CD4-positive, alpha-beta memory T cell (primary cell): ENCODE measurements at regions not wholly inside any gene's neighbourhood (a gene's known extent, or its start where the extent isn't known, plus 50 kb on each side); places are given as distances from the start of the nearest gene placed in this dataset.

Source experiments
- CTCF ChIA-PET: fragments of 350-600 bp; sonication (Branson Sonifier 250); formaldehyde crosslinking; loops from one replicate; lab custom pipeline; 2021; ENCODE audit warnings: inconsistent platforms; ENCODE audit not compliant: partially characterized antibody; lab: Charles Lee
- POLR2A ChIA-PET: fragments of 350-600 bp; sonication (Branson Sonifier 250); formaldehyde crosslinking; loops from one replicate; lab custom pipeline; 2021; ENCODE audit not compliant: partially characterized antibody; lab: Charles Lee
- DNase-seq, 5 donors: peaks; one replicate each; pipeline versions ENCODE4 v3.0.0 to v3.0.0-alpha.2; 2020 to 2022; ENCODE audit warnings: mixed read lengths in 1 of 5
- H3K27ac ChIP-seq: one replicate; pipeline ENCODE4 v1.7.0; 2013; ENCODE audit warnings: low read depth, low read length
- H3K27me3 ChIP-seq: 2 replicates; pipeline ENCODE4 v1.7.0; 2013; ENCODE audit warnings: mild to moderate bottlenecking, low read length, moderate library complexity; ENCODE audit not compliant: insufficient read depth
- H3K36me3 ChIP-seq: 2 replicates; pipeline ENCODE4 v1.7.0; 2013; ENCODE audit warnings: mild to moderate bottlenecking, low read length, moderate library complexity; ENCODE audit not compliant: insufficient read depth
- H3K4me1 ChIP-seq: 2 replicates; pipeline ENCODE4 v1.7.0; 2013; ENCODE audit warnings: mild to moderate bottlenecking, low read length, moderate library complexity; ENCODE audit not compliant: insufficient read depth
- H3K4me3 ChIP-seq, 2 donors: one replicate each; pipeline ENCODE4 v1.7.0; 2013; ENCODE audit warnings: low read length in 2 of 2, mild to moderate bottlenecking in 1 of 2
- H3K9me3 ChIP-seq, 2 donors: one replicate each; pipeline ENCODE4 v1.7.0; 2013; ENCODE audit warnings: low read length in 2 of 2, control low read depth in 1 of 2; ENCODE audit not compliant: control insufficient read depth in 1 of 2
- H3K27ac Mint-ChIP-seq, 7 donors: one replicate each; pipeline ENCODE4 v1.8.0; 2020 to 2021; ENCODE audit warnings: mixed read lengths in 7 of 7, mild to moderate bottlenecking in 6 of 7, inconsistent platforms in 3 of 7, moderate library complexity in 3 of 7
- H3K27me3 Mint-ChIP-seq, 2 donors: one replicate each; pipeline ENCODE4 v1.8.0; 2020 to 2021; ENCODE audit warnings: mixed read lengths in 2 of 2
- H3K36me3 Mint-ChIP-seq, 2 donors: one replicate each; pipeline ENCODE4 v1.8.0; 2020 to 2021; ENCODE audit warnings: mixed read lengths in 2 of 2, inconsistent platforms in 1 of 2, mild to moderate bottlenecking in 1 of 2
- H3K4me1 Mint-ChIP-seq, 4 donors: one replicate each; pipeline ENCODE4 v1.8.0; 2020 to 2021; ENCODE audit warnings: mixed read lengths in 4 of 4, mild to moderate bottlenecking in 1 of 4
- H3K4me3 Mint-ChIP-seq, 8 donors: one replicate each; pipeline ENCODE4 v1.8.0; 2020 to 2021; ENCODE audit warnings: mixed read lengths in 8 of 8, mild to moderate bottlenecking in 7 of 8, moderate library complexity in 6 of 8, inconsistent platforms in 3 of 8
- H3K9me3 Mint-ChIP-seq, 8 donors: one replicate each; pipeline ENCODE4 v1.8.0; 2020 to 2021; ENCODE audit warnings: mixed read lengths in 8 of 8, mild to moderate bottlenecking in 5 of 8, inconsistent platforms in 3 of 8, moderate library complexity in 1 of 8
- intact Hi-C: fragments of 100-400 bp; cut with micrococcal nuclease; formaldehyde crosslinking; loops from one replicate; pipeline ENCODE4 v1.15.1; 2023

DNA sequence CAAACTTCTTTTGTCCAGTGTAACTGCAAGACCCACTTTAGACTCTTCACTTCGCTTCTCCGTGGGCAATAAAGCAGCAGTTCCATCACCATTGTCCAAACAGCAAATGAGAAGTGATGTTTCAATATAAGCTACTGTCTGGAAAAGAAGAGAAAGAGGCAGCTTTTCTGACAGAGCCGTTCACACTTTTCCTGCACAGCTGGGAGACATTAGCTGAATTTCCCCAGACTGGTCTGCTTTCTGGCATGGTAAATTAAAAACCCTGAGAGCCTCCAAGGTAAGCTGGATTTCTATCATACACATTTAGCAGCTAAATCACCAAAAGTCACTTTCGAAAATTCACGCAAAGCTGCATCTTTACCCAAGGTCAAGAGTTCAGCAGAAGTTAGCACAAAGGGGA, 108.5 kb upstream of the CMC1 start:
- ChIA-PET CTCF (interaction anchor here (1.4 kb wide), 1 partner anchor 421 kb away, joined by 3 read pairs; no protein-coding TSS in a partner anchor), POLR2A (no interaction called here)
- H3K4me3 ChIP-seq: no peak overlapping the region
- Mint-ChIP-seq H3K27ac (no peak overlapping the region), H3K4me1 (no peaks in the 10 kb centered on the region), H3K27me3 (peaks cover 0 to 4% of the 10 kb centered on the region in 2 donors), H3K9me3 (peaks cover 0 to 3% (median 0%) of the 10 kb centered on the region in 8 donors), H3K4me3 (no peak overlapping the region), H3K36me3 (no peaks in the 10 kb centered on the region)
- H3K9me3 ChIP-seq: no peaks in the 10 kb centered on the region
- H3K4me1 ChIP-seq: no peaks in the 10 kb centered on the region
- intact Hi-C loops: no loop called here
- no peak for DNase-seq
- H3K36me3 ChIP-seq: no peaks in the 10 kb centered on the region
- no peaks in the 10 kb centered on the region for H3K27me3 ChIP-seq
- H3K27ac ChIP-seq: no peak overlapping the region

DNA sequence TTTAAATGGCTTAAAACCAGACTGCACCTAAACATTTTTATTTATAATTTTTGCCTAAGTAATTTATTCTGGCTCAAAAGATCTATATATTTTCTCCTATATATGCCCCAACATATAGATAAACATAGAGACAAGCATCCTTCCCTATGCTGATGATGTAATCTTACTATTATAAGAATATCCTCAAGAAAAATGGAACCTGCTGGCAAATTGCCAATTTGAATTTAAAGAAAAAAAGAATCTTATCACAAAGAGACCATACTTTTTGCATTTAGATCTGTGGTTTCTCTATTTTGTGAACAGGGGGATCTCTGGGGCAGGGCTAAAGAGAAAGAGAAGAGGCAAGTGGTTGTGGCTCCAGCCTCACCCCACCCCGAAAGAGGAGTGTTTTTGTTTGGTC, 107.2 kb upstream of the CMC1 start:
- H3K27me3 ChIP-seq: no peaks in the 10 kb centered on the region
- H3K9me3 ChIP-seq: no peaks in the 10 kb centered on the region
- H3K4me3 ChIP-seq: no peak overlapping the region
- no peak overlapping the region for H3K27ac ChIP-seq
- Mint-ChIP-seq H3K27me3 (peaks cover 0 to 4% of the 10 kb centered on the region in 2 donors), H3K9me3 (peaks cover 0 to 3% (median 0%) of the 10 kb centered on the region in 8 donors), H3K27ac (no peak overlapping the region), H3K4me1 (no peaks in the 10 kb centered on the region), H3K36me3 (no peaks in the 10 kb centered on the region), H3K4me3 (no peak overlapping the region)
- ChIA-PET CTCF (interaction anchor here (0.8 to 1.4 kb wide), 2 partner anchors 151 to 422 kb away, joined by 3 read pairs; no protein-coding TSS in a partner anchor), POLR2A (no interaction called here)
- intact Hi-C loops: no loop called here
- DNase-seq: no peak
- no peaks in the 10 kb centered on the region for H3K36me3 ChIP-seq
- H3K4me1 ChIP-seq: no peaks in the 10 kb centered on the region

DNA sequence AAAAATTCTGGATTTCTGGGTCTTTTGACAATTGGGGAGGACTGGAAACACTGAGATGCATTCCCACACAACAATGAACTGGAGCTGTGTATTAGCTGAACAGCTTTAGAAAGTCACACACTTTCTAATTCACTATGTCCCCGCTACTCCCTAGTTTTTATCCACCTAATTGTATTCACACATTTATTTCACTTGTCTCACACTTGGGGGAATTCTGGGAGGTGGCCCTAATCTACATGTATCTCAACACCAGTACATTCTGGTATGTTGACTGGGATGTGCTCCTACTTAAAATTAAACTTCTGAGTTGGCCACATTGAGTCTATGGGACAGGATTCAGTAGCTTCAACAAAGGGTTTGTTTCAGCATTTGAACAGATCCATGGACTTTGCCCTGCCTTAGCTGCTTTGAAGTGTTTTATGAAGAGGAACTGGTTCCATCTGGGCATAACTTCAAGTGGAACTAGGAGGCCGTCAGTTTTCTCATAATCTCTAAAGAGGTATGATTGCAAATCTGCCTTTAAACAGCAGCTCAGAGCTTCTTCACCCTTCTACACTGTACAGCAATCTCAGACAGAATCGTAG, 106.5 kb upstream of the CMC1 start:
- H3K36me3 Mint-ChIP-seq: no peaks in the 10 kb centered on the region
- Histone ChIP-seq H3K27me3 (no peaks in the 10 kb centered on the region), H3K4me3 (no peak overlapping the region), H3K9me3 (no peaks in the 10 kb centered on the region), H3K27ac (no peak overlapping the region), H3K4me1 (no peaks in the 10 kb centered on the region), H3K36me3 (no peaks in the 10 kb centered on the region)
- intact Hi-C loops: no loop called here
- ChIA-PET CTCF (interaction anchor here (0.8 kb wide), 1 partner anchor 151 kb away, joined by 3 read pairs; no protein-coding TSS in a partner anchor), POLR2A (no interaction called here)
- no peaks in the 10 kb centered on the region for H3K4me1 Mint-ChIP-seq
- H3K9me3 Mint-ChIP-seq: peaks cover 0 to 3% (median 0%) of the 10 kb centered on the region in 8 donors
- H3K27ac Mint-ChIP-seq: no peak overlapping the region
- H3K27me3 Mint-ChIP-seq: peaks cover 0 to 4% of the 10 kb centered on the region in 2 donors
- DNase-seq: no peak
- no peak overlapping the region for H3K4me3 Mint-ChIP-seq

DNA sequence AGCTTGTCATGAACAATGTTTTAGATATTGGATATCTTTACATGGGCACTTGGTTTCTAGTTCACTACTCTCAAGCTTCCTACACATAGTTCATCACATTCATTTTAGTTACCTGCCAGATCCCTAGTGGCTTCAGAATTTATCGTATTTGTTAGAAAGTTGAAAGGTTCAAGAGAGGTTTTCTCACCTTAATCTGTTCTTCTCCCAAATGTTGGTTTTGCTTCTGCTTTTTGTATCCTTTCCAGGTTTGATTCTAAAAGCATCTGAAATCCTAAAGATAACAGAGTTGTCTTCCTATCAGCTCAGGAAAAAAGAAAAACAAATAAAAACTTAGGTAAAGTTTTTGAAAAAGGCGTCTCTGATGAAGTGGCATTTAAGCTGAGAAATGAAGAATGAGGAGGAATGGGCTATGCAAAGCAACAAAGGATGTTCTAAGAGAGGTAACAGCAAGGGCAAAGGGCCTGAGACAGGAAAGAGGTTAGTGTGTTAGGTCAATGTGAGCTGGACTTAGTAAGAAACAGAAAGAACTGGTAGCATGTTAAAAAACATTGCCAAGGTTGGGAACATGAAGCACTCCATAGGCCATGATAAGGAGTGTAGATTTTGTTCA, 104.7 kb upstream of the CMC1 start:
- no peak overlapping the region for H3K27ac Mint-ChIP-seq
- H3K27ac ChIP-seq: no peak overlapping the region
- no peaks in the 10 kb centered on the region for H3K27me3 Mint-ChIP-seq
- H3K9me3 Mint-ChIP-seq: peaks cover 0 to 3% (median 0%) of the 10 kb centered on the region in 8 donors
- ChIA-PET POLR2A (no interaction called here), CTCF (no interaction called here)
- no peaks in the 10 kb centered on the region for H3K36me3 ChIP-seq
- no peak overlapping the region for H3K4me3 Mint-ChIP-seq
- intact Hi-C loops: no loop called here
- no peaks in the 10 kb centered on the region for H3K4me1 Mint-ChIP-seq
- DNase-seq: no peak
- H3K27me3 ChIP-seq: no peaks in the 10 kb centered on the region
- no peak overlapping the region for H3K4me3 ChIP-seq
- no peaks in the 10 kb centered on the region for H3K4me1 ChIP-seq
- H3K9me3 ChIP-seq: no peaks in the 10 kb centered on the region
- H3K36me3 Mint-ChIP-seq: no peaks in the 10 kb centered on the region

DNA sequence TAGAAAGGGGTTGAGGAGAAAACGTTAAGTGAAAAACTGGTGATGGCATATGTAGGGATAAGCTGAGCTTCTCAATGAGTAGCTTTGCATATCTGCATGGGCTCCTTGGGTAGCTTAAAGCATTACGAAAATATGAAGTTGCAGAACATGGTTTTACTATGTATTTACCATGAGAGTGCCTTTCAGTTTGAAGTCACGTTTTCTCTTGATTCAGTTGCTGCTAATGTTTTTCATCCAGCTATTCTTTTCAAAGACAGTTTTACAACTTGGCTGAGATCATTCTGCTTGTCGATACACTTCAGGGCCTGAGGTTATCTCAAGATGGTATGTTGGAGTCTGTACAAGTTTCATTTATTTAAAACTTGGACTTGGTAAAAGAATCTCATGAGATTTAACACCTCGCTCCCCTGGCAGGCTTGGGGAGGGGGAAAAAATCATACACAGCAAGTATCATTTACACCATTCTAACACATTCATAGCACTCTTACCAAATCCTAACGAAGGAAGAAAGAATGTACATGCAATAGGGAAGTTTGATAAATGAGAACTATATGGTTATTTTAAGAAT, 103.3 kb upstream of the CMC1 start:
- POLR2A ChIA-PET: no interaction called here
- H3K27me3 ChIP-seq: no peaks in the 10 kb centered on the region
- H3K27ac ChIP-seq: no peak overlapping the region
- intact Hi-C loops: no loop called here
- H3K4me3 ChIP-seq: no peak overlapping the region
- DNase-seq: no peak
- Mint-ChIP-seq H3K27ac (no peak overlapping the region), H3K27me3 (no peaks in the 10 kb centered on the region), H3K4me3 (no peak overlapping the region), H3K4me1 (peaks cover 0 to 7% (median 2%) of the 10 kb centered on the region in 4 donors), H3K9me3 (peaks cover 0 to 3% (median 0%) of the 10 kb centered on the region in 8 donors), H3K36me3 (no peaks in the 10 kb centered on the region)
- H3K9me3 ChIP-seq: no peaks in the 10 kb centered on the region
- CTCF ChIA-PET: no interaction called here
- H3K4me1 ChIP-seq: no peaks in the 10 kb centered on the region
- no peaks in the 10 kb centered on the region for H3K36me3 ChIP-seq

DNA sequence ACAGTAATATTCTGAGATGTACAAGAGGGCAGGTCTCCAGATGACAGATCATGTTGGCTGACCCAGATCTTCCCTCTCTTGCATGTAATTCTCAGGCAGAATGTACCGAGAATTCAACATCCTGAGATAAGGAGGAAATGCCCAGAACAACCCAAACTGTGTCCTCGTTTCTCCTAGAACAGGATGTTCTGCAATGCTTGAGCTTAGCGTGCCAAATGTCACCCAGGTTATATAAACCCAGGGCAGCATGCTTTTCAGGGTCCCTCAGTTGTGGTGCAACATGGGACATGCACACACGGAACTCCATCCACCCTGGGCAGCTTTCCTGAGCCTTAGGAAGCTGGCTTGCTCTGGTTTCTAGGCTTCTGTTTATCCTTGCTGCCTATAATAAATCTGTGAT, 102.1 kb upstream of the CMC1 start:
- Histone ChIP-seq H3K36me3 (no peaks in the 10 kb centered on the region), H3K9me3 (no peaks in the 10 kb centered on the region), H3K4me1 (no peaks in the 10 kb centered on the region), H3K4me3 (no peak overlapping the region), H3K27ac (no peak overlapping the region), H3K27me3 (no peaks in the 10 kb centered on the region)
- H3K4me1 Mint-ChIP-seq: peaks cover 0 to 7% (median 2%) of the 10 kb centered on the region in 4 donors
- H3K27ac Mint-ChIP-seq: peak overlapping the region in 1 of 7 donors; percentile 35
- no peak overlapping the region for H3K4me3 Mint-ChIP-seq
- DNase-seq: no peak
- H3K36me3 Mint-ChIP-seq: no peaks in the 10 kb centered on the region
- POLR2A ChIA-PET: no interaction called here
- H3K27me3 Mint-ChIP-seq: no peaks in the 10 kb centered on the region
- H3K9me3 Mint-ChIP-seq: peaks cover 0 to 3% (median 0%) of the 10 kb centered on the region in 8 donors
- intact Hi-C loops: no loop called here
- CTCF ChIA-PET: interaction anchor here (0.6 to 1.9 kb wide), 2 partner anchors 11 to 12 kb away, joined by 3 to 5 read pairs; no protein-coding TSS in a partner anchor

DNA sequence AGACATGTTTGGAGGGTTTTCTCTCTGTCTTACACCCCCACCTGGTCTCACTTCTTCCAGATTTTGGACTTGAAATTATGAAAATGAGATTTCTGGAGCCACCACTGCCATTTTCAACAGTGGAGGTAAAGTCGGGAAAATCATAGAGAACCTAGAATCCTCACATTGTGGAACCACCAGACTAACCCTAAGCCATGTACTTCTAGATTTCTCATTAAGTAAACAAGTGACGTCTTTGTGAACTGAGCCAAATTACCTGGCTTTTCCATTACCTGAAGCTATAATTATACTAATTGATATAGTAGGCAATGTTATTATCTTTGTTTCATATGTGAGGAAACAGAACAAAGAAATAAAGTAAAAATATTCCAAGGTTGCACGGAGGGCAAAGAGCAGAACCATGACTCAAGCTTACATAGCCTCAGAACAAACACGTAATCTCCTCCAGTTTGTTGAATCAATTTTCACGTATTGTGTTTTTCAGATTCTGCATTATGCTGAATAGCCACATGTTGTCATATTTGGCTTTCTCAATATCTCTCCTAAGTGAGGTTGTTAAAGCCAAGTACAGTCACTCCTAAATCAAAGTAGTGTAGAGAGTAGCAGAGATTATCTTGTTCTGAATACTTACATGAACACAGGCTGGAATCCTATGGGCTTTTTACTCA, 101.3 kb upstream of the CMC1 start:
- Mint-ChIP-seq H3K36me3 (no peaks in the 10 kb centered on the region), H3K4me1 (peaks cover 0 to 7% (median 2%) of the 10 kb centered on the region in 4 donors), H3K27me3 (no peaks in the 10 kb centered on the region), H3K4me3 (no peak overlapping the region), H3K27ac (no peak overlapping the region), H3K9me3 (peaks cover 0 to 3% (median 0%) of the 10 kb centered on the region in 8 donors)
- no peak for DNase-seq
- intact Hi-C loops: no loop called here
- ChIA-PET POLR2A (no interaction called here), CTCF (interaction anchor here (0.6 to 1.9 kb wide), 3 partner anchors 12 to 428 kb away, joined by 3 to 5 read pairs (median 3); no protein-coding TSS in a partner anchor)
- H3K4me3 ChIP-seq: no peak overlapping the region
- H3K27ac ChIP-seq: no peak overlapping the region
- H3K27me3 ChIP-seq: no peaks in the 10 kb centered on the region
- no peaks in the 10 kb centered on the region for H3K9me3 ChIP-seq
- H3K36me3 ChIP-seq: no peaks in the 10 kb centered on the region
- no peaks in the 10 kb centered on the region for H3K4me1 ChIP-seq
